HG02798 (cell line): ENCODE measurements at regions not wholly inside any gene's neighbourhood (a gene's known extent, or its start where the extent isn't known, plus 50 kb on each side); places are given as distances from the start of the nearest gene placed in this dataset.
"Not testable (repeated sequence)": the region's sequence is repeated elsewhere in the genome, so short reads cannot be mapped to it uniquely, and the experiment has no call there.

Experiments
- ATAC-seq: cut with Tn5 transposase; IDR thresholded peaks from one replicate; pipeline ENCODE4 v1.9.1; 2021; ENCODE audit warnings: mild to moderate bottlenecking; ENCODE audit not compliant: unreplicated experiment, poor library complexity

DNA sequence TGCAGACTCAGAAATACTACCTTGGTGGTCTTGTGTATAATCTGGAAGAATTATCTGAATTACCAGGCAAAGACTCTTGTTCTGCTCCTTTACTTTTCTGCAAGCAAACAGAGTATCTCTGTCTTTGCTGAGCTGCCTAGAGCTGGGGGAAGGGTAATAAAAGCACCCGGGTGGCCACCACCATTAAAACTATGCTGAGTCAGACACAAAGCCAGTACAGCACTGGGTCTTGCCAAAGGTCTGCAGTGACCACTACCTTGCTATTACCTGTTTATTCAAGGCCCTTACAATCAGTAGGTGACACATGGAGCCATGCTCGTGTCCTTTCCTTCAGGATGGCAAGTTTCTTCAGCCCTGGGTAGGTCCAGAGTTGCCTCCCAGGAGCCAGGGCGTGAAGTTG, 420.6 kb upstream of the CNTN5 start:
- ATAC-seq = no peak

DNA sequence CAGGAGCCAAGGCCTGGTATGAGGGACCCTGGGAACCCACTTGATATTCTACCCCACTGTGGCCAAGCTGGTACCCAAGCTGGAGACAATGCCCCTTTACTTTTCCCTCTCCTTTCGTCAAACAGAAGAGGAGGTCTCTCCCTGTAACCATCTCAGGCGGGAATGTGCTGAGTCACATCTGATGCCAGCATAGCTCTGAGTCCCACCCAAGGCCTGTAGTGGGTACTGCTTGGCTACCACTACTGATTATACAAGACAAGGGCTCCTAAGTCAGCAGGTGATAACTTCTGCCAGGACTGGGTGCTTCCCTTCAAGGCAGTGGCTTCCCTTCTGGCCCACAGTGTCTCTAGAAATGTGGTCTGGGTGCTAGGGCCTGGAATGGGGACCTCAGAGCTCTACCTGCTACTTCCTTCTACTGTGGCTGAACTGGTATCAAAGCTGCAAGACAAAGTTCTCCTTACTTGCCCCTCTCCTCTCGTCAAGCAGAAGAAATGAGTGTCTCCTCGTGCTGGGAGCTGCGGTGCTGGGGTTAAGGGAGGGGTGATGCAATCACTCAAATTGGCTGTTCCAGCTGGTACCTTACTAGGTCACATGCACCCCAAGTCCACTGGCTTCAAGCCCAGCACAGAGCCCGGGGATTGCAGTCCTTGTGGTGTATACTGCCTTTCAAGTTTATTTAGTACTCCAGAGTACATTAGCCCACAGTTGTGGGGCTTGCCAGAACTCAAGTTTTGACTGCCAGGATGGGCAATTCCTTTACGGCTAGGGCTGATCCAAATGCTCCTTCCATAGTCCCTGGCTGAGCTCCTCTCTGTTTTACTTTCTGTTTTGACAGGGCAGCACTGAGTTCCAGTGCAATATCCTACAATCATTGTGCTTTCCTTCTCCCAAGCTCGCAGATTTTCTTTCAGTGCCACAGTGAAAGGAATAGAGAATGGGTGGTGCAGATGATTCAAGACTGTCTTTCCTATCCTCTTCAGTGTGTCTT, 419.7 kb upstream of the CNTN5 start:
- no peak for ATAC-seq

DNA sequence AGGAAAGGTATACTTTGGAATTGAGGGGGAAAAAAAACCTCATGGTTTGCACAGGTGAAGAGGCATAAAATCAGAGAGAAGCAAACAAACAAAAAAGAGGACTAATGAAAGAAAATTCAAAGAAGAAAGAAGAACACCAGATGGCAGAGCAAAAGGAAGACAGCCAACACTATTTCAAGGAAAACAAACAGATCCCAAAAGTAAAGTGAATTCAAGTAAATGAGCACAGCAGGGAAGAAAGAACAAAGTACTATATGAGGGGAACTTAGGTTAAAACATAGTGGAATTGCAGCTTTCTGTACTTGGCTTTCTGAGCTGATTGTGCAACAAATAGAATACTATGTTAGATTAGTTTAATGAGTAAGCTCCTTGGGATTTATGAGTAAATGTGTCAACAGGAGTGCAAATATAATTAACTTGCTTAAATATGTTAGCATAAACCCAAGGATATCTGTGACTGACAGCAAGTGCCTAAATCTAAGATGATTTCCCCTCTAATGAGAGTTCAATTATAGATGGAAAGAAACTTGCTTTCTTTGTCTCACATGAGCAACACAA, 404.6 kb upstream of the CNTN5 start:
- no peak for ATAC-seq

DNA sequence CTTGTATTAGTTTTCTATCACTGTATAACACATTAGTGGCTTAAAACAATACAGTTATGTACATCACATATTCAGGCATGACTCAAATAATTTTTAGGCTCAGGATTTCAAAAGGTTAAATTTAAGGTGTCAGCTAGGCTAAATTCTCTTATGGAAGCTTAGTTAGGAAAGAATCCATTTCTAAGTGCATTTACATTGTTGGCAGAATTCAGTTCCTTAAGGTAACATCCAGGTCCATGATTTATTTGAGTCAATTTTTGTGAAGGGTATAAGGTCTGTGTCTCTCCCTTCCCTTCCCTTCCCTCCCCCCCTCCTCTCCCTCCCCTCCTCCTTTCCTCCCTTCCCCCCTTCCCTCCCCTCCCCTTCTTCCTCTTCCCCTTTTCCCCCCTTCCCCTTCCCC, 399.0 kb upstream of the CNTN5 start:
- no peak for ATAC-seq

DNA sequence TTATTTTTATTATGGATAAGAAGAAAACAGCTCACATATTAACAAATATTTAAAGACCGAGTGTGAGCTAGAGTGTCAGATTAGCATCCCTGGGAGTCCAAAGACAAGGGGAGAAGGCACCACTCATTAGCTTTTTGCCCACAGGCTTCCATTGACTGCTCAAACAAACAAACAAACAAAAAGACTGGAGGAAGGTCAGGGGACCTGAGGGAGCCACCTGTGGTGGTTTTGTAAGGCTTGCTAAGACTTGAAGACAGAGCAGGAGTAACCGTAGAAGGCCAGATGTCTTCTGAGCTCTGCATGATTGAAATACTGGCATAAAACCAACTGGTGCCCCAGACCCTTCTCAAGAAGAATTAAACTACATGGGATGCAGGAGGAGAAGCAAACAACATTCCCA, 395.2 kb upstream of the CNTN5 start:
- ATAC-seq = no peak

DNA sequence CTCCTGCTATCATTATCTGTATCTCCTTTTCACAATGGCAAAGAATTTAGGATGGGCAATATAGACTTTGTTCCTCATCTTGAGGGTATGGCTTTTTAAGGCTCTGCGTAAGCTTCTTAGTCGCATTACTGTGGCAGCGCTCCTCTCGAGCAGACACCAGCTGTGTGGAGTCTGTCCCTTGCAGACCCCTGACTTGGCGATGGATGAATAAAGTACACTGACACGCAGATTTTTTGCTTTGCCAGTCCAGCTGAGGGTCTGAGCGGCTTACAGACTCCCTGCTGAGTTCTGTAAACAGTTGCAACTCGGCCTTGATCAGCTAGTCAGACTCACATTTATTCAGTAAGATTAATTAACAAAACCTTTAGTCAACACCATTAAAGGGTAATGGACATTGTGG, 390.0 kb upstream of the CNTN5 start:
- no peak for ATAC-seq

DNA sequence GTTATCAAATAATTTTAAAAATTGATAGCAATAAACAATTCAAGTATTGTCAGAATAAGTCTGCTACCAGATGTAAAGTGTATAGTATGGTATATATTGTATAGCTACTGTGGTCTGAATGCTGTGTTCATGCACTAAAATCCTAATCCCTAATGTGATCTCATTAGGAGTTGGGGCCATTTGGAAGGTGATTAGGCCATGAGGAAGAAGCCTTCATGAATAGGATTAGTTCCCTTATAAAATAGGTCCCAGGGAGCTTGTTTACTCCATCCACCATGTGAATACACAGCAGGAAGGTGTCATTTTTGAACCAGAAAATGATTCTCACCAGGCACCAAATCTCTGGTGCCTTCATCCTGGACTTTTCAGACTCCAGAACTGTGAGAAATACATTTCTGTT, 363.0 kb upstream of the CNTN5 start:
- no peak for ATAC-seq

DNA sequence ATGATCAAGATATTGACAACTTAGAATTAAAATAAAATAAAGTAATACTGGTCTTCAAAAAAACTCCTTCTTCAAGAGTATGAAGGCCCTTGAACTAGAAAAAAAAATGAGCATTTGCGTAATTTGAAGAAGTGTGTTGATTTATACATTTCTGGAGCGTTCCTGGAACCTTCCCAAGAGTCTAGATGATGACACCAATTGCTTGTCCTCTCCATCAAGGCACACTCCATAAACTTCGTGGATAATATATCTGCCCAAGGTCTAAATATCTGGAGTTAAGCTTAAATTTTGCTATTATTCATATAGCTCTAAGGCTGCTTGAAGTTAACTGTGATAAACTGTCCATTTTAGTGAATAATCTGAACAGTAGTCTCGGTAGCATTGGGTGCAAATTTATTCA, 361.3 kb upstream of the CNTN5 start:
- ATAC-seq = no peak

DNA sequence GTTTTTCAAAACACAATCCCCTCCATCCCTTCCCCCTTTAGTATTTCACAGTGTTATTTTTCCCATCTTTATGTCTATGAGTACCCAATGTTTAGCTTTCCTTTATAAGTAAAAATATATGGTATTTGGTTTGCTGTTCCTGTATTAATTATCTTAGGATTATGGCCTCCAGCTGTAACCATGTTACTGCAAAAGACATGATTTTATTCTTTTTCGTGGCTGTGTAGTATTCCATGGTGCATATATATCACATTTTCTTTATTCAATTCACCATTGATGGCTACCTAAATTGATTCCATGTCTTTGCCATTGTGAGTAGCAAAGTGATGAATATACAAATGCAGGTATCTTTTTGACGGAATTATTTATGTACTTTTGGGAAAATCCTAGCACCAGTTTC, 346.4 kb upstream of the CNTN5 start:
- ATAC-seq = no peak

DNA sequence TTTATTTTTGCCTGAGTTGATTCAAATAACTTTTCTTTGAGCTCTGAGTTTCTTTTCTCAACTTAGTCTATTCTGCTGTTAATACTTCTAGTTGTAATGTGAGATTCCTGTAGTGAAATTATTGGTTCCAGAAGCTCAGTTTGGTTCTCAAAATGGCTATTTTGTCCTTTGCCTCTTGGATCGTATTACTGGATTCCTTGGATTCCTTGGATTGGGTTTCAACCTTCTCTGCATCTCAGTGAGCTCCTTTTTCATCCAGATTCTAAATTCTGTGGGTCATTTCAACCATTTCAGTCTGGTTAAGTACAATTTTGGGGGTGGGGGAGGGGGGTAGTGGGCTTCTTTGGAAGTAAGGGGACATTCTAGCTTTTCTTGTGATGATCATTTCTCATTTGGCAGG, 341.1 kb upstream of the CNTN5 start:
- no peak for ATAC-seq

DNA sequence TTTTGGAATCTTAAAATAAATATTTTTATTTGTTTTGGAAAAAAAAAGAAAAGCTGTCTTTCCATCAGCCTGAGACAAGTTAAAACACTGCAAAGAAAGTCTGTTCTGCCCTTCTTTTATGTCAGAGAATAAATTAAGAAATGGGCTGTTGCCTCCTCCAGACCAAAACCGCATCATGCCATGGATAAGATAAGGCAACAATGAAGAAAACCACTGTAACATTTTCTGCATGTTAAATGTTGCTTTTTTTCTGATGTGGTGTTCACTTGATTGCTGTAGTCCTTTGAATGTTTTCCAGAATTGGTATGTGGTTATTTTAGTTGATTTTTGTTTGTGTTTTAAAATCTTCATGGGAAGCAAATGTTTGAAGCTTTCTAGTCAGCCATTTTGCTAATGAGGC, 319.2 kb upstream of the CNTN5 start:
- no peak for ATAC-seq

DNA sequence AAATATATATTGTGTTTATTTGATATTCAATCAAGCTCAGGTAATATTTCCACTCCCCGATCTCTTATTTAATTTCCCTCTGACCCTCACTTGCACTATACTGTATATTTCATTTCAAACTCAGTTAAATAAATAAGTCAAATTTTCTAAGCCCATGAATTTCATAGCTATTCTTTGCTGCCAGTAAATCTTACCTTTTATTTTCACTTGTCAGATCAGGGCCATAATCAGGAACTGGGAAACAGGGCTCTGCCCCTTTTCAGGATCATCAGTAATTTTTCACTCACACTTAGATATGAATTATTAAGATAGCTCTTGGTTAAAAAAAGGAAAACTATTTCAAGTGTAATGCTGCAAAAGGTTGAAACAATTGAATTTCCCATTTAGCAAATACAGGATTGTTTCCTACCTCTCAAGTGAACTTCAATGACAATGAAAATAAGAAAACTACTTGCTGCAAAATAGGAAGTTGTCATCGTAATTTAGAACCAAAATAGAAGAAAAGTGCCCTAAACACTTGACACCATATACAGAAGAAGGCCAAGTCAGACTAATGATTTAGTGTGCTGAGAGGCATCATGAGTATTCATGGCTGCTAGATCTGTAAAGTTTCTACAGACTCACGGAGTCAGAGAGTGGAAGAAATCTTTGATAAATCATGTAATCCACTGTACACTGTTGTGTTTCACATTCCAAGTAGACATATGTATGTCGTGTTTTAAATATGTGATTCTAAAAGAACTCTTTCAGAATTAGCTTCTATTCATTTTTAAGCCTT, 316.8 kb upstream of the CNTN5 start:
- ATAC-seq = no peak

DNA sequence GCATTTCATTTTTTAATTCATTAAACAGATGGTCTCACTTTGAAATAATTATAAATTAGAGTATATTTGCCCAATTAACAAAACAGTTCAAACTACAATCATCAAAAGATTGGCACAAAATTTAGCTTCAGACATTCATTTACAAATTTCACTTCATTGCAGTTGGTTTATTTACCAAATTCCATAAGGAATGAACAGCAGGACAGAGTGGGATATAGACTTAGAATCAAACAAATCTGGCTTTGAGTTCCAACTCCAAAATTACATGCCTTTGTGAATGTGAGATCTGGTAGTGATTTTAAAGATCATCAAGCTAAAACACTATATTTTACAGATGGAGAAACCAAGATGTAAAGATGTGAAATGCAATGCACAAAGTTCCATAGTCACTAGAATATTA, 310.7 kb upstream of the CNTN5 start:
- no peak for ATAC-seq

DNA sequence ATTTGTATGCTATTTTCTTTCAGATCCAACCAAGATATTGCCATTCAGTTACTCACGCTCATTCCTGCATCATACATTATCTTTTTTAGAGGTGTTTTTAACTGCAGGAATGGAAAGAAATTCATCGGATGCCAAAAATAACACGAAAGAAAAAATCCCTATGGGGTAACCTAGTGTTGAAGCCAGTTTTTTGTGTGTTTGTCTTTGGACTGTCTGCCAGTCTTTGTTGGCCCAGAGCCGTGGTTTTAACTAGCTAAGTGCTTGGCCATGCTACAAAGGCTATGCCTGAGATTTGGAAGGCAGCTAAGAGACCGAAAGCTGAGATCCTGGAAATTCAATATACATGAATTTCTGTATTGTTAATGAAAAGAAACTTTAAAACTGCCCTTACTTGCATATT, 309.8 kb upstream of the CNTN5 start:
- ATAC-seq = no peak

DNA sequence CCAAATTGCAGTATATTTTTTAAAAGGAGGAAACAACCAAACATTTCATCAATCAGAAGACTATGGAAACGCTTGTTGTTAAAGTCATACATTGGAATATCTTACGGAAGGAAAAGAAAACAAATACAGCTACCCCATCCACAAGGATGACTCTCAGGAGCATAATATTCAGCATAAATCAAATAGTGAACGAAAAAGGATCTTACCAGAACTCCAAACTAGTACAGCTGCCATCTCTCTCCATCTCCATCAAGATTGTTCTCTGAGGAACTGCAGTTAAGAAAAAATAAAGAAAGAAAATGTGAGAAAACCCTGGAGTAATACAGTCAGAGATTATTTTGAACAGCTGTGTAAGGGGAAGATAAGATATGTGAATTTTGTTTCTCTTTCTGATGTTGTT, 299.8 kb upstream of the CNTN5 start:
- ATAC-seq = no peak

DNA sequence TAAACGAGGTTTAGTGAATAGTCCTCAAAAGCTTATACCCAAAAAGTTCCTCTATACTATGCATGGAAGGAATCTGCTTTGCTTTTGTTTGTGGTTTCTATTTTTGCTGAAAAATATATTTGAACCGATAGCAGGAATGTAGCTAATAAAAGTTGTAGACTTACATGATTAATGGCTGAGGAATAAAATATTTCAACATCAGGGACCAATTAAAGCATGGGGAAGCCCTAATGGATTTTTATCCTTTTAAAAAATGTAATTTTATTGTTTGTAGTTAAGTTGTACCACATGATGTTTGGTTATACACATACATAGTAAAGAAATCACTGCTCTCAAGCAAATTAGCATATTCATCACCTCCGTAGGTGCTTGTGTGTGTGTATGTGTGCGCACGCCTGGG, 295.3 kb upstream of the CNTN5 start:
- ATAC-seq = no peak

DNA sequence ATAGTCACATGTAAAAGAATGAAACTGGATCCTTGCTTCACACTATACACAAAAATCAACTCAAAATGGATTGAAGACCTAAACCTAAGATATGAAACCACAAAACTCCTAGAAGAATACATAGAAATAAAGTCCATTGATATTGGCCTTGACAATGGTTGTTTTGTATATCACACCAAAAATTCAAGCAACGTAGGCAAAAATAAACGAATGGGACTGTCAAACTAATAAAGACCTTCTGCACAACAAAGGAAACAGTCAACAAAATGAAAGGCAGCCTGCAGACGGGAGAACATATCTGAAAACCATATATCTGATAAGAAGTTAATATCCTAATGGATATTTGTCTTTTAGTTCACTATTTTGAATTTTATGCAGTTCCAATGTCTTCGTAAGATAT, 292.3 kb upstream of the CNTN5 start:
- ATAC-seq = no peak

DNA sequence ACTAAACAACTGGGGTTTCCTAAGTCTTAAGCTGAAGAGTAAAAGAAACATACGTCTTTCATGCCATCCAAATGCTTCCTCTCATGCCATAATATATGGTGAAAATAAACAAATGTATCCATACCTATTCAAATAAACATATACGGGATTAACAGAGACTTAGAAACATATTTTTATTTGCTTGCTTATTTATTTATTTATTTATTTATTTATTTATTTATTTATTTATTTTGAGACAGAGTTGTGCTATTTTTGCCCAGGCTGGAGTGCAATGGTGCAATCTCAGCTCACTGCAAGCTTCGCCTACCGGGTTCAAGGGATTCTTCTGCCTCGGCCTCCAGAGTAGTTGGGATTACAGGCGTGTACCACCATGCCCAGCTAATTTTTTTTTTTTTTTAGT, 291.6 kb upstream of the CNTN5 start:
- ATAC-seq = no peak

DNA sequence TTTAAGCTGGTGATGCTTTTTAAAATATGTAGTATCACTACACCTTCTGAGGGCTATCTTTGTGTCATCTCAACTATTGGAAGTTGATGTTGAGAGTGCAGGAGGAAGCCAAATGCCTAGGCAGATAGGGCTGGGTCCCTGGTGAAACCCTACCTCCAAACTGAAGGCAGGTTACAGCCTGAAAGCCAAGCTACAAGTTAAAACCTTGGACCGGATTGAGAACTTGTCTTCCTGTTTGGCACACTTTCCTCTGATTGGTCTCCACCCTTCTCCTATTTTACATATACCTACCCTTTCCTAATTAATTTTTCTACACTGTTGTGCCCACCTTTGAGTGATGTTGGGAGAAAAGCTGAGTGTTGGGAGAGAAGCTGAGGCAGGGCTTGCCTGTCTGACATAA, 287.8 kb upstream of the CNTN5 start:
- ATAC-seq = no peak

DNA sequence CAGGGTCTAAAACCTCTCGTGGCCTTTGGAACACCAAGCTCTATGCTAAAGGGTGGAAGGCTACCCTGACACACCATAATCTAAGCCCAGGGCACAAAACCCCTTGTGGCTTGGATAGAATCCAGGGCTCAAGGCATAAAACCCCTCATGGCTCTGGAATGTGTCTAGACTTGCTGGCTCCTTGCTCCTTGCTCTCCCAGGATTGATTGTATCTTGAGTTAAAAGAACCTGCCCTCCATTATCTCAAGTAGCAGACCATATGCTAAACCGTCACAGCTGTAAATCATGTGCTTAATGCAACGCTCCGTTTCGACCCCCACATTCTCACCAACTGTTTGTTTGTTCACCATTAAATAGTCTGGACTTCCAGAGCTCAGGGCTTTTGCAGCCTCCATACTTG, 287.4 kb upstream of the CNTN5 start:
- ATAC-seq = not testable (repeated sequence)

DNA sequence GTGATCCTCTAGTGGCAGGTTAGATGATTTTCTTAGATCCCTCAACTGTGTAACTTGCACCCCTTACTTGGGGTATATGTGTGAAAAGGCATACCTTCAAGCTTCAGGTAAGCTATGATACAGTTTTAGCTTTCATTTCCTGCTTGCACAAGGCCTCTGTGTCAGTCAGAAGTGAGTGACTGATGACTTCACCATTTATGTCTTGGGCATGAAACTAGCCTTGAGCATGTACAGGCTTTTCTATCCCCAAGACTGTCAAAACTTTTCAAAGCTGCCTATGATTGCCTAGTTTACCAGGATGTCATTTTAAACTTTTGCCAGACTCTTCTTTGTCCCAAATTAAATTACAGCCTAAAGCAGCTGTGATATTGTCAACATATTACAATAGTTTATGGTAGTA, 286.1 kb upstream of the CNTN5 start:
- no peak for ATAC-seq
